Cardiac muscle cell (in vitro differentiated cells and primary cell): ENCODE measurements at regions not wholly inside any gene's neighbourhood (a gene's known extent, or its start where the extent isn't known, plus 50 kb on each side); places are given as distances from the start of the nearest gene placed in this dataset.
"Not testable (repeated sequence)": the region's sequence is repeated elsewhere in the genome, so short reads cannot be mapped to it uniquely, and the experiment has no call there.

Experiments
- DNase-seq, 2 donors: peaks; one replicate each; pipeline versions ENCODE4 v3.0.0 to v3.0.0-alpha.2; 2010 to 2017; ENCODE audit warnings: low read depth in 1 of 2, low spot score in 1 of 2
- H3K27ac ChIP-seq: fragments of 200-600 bp; sonication (generic); 2 replicates; pipeline ENCODE4 v1.5.1; 2016
- H3K27me3 ChIP-seq: fragments of 200-600 bp; sonication (generic); 2 replicates; pipeline ENCODE4 v1.6.0; 2016; ENCODE audit warnings: control low read depth
- H3K36me3 ChIP-seq: fragments of 200-600 bp; sonication (generic); 2 replicates; pipeline ENCODE4 v1.5.1; 2016; ENCODE audit warnings: control low read depth
- H3K4me1 ChIP-seq: fragments of 200-600 bp; sonication (generic); 2 replicates; pipeline ENCODE4 v1.8.1; 2017; ENCODE audit warnings: low read depth, mild to moderate bottlenecking, mixed run types
- H3K4me3 ChIP-seq: fragments of 200-600 bp; sonication (generic); 2 replicates; pipeline ENCODE4 v1.5.1; 2016; ENCODE audit warnings: mild to moderate bottlenecking
- H3K9me3 ChIP-seq: fragments of 200-600 bp; sonication (generic); 2 replicates; pipeline ENCODE4 v1.5.1; 2017; ENCODE audit warnings: low read depth, mild to moderate bottlenecking, control low read depth
- CTCF ChIP-seq: IDR thresholded peaks from 2 replicates; pipeline ENCODE4 v1.5.1; 2012; ENCODE audit warnings: low read depth, mild to moderate bottlenecking, low read length

GRCh38 chr1:221548942-221549341, 192.9 kb downstream of the DUSP10 start:
- Histone ChIP-seq H3K27ac (peak overlapping the region; percentile 29), H3K4me1 (peaks cover 13% of the 10 kb centered on the region), H3K4me3 (no peak overlapping the region), H3K9me3 (no peaks in the 10 kb centered on the region), H3K36me3 (no peaks in the 10 kb centered on the region), H3K27me3 (no peaks in the 10 kb centered on the region)
- no peak for TF ChIP-seq CTCF
- no peak for DNase-seq

- no peak overlapping the region for H3K4me3 ChIP-seq
- TF ChIP-seq CTCF, result no peak
- no peaks in the 10 kb centered on the region for H3K9me3 ChIP-seq
- H3K27me3 ChIP-seq, result no peaks in the 10 kb centered on the region
- H3K27ac ChIP-seq, result no peak overlapping the region
- no peak for DNase-seq
- H3K4me1 ChIP-seq, result peaks cover 15% of the 10 kb centered on the region
- no peaks in the 10 kb centered on the region for H3K36me3 ChIP-seq
These were observed 192.1 kb downstream of the DUSP10 start for GRCh38 chr1:221549815-221550214.

GRCh38 chr1:221552792-221553191, 189.1 kb downstream of the DUSP10 start:
- H3K27ac ChIP-seq, DNase-seq, H3K9me3 ChIP-seq, H3K4me3 ChIP-seq, H3K27me3 ChIP-seq, H3K36me3 ChIP-seq: not testable (repeated sequence)
- H3K4me1 ChIP-seq, result peaks cover 44% of the 10 kb centered on the region

- Histone ChIP-seq H3K4me3 (no peak overlapping the region), H3K4me1 (peaks cover 44% of the 10 kb centered on the region), H3K36me3 (no peaks in the 10 kb centered on the region), H3K9me3 (no peaks in the 10 kb centered on the region), H3K27ac (peak overlapping the region; percentile 72), H3K27me3 (no peaks in the 10 kb centered on the region)
- peak in 1 of 2 donors; percentile 68 for DNase-seq
- TF ChIP-seq CTCF, result no peak
These were observed 186.0 kb downstream of the DUSP10 start for GRCh38 chr1:221555689-221556433.

GRCh38 chr1:221556435-221556834, 185.5 kb downstream of the DUSP10 start:
- no peak for DNase-seq

More at GRCh38 chr1:221556435-221556834, 185.5 kb downstream of the DUSP10 start:
- H3K36me3 ChIP-seq, result no peaks in the 10 kb centered on the region
- no peaks in the 10 kb centered on the region for H3K9me3 ChIP-seq
- no peak overlapping the region for H3K4me3 ChIP-seq
- peaks cover 46% of the 10 kb centered on the region for H3K4me1 ChIP-seq
- no peak for TF ChIP-seq CTCF
- peak overlapping the region; percentile 72 for H3K27ac ChIP-seq
- H3K27me3 ChIP-seq, result no peaks in the 10 kb centered on the region
